A673 (cell line): ENCODE measurements at regions not wholly inside any gene's neighbourhood (a gene's known extent, or its start where the extent isn't known, plus 50 kb on each side); places are given as distances from the start of the nearest gene placed in this dataset.

Experiments used
- BruUV-seq: library from RNA; stranded (reverse); fragments of 400-500 nt; replicated peaks from 2 replicates; lab custom pipeline; 2021; lab: Mats Ljungman, UMichigan
- CTCF ChIA-PET: fragments of 300-600 bp; sonication (Branson Sonifier 250); formaldehyde crosslinking; loops from one replicate; lab custom pipeline; 2022; ENCODE audit warnings: antibody characterized with exemption; lab: Charles Lee
- POLR2A ChIA-PET: fragments of 300-600 bp; sonication (Branson Sonifier 250); formaldehyde crosslinking; loops from one replicate; lab custom pipeline; 2022; ENCODE audit warnings: antibody characterized with exemption; ENCODE audit not compliant: low non-redundant PET; lab: Charles Lee
- DNase-seq: peaks from one replicate; pipeline ENCODE4 v3.0.0-alpha.2; 2015; ENCODE audit warnings: low spot score
- H3K27ac ChIP-seq: fragments of 200-600 bp; sonication (generic); 2 replicates; pipeline ENCODE4 v1.5.1; 2016; ENCODE audit warnings: mixed run types, low read depth, mild to moderate bottlenecking, mixed read lengths, antibody characterized with exemption, low read length; ENCODE audit not compliant: poor library complexity, severe bottlenecking
- H3K27me3 ChIP-seq: fragments of 200-600 bp; sonication (generic); replicated peaks from 2 replicates; pipeline ENCODE4 v1.6.1; 2017; ENCODE audit warnings: mixed run types, low read depth, mild to moderate bottlenecking, mixed read lengths, antibody characterized with exemption, low read length; ENCODE audit not compliant: insufficient read depth, poor library complexity
- H3K36me3 ChIP-seq: fragments of 200-600 bp; sonication (generic); 2 replicates; pipeline ENCODE4 v1.6.1; 2016; ENCODE audit warnings: mixed run types, mild to moderate bottlenecking, mixed read lengths, antibody characterized with exemption, low read length; ENCODE audit not compliant: insufficient read depth, poor library complexity, severe bottlenecking
- H3K4me1 ChIP-seq: fragments of 200-600 bp; sonication (generic); 2 replicates; pipeline ENCODE4 v1.6.1; 2017; ENCODE audit warnings: mixed run types, mild to moderate bottlenecking, mixed read lengths, antibody characterized with exemption, low read length; ENCODE audit not compliant: insufficient read depth, poor library complexity, severe bottlenecking
- H3K4me3 ChIP-seq: fragments of 200-600 bp; sonication (generic); 2 replicates; pipeline ENCODE4 v1.5.1; 2016; ENCODE audit warnings: low read depth, mixed run types, mild to moderate bottlenecking, mixed read lengths, low read length; ENCODE audit not compliant: poor library complexity, severe bottlenecking
- H3K9me3 ChIP-seq: fragments of 200-600 bp; sonication (generic); 2 replicates; pipeline ENCODE4 v1.6.1; 2016; ENCODE audit warnings: mixed run types, low read depth, mild to moderate bottlenecking, mixed read lengths, antibody characterized with exemption, low read length; ENCODE audit not compliant: poor library complexity, severe bottlenecking
- EZH2 ChIP-seq: fragments of 200-600 bp; sonication (generic); IDR thresholded peaks from 2 replicates; pipeline ENCODE4 v1.6.1; 2017; ENCODE audit warnings: borderline replicate concordance, low read depth, mild to moderate bottlenecking, mixed read lengths, antibody characterized with exemption, low read length; ENCODE audit not compliant: poor library complexity, severe bottlenecking
- intact Hi-C: fragments of 100-400 bp; cut with micrococcal nuclease; formaldehyde crosslinking; loops from one replicate; pipeline ENCODE4 v1.10.0; 2022; ENCODE audit not compliant: unreplicated experiment
- TF ChIP-seq, protein P1 (sequence below): fragments of 300-800, 200-600 bp; sonication (generic); conservative IDR thresholded peaks from 2 replicates; pipeline ENCODE4 v1.5.1; 2017; ENCODE audit warnings: low read depth, mild to moderate bottlenecking, antibody characterized with exemption, low read length, moderate library complexity, mixed read lengths

DNA sequence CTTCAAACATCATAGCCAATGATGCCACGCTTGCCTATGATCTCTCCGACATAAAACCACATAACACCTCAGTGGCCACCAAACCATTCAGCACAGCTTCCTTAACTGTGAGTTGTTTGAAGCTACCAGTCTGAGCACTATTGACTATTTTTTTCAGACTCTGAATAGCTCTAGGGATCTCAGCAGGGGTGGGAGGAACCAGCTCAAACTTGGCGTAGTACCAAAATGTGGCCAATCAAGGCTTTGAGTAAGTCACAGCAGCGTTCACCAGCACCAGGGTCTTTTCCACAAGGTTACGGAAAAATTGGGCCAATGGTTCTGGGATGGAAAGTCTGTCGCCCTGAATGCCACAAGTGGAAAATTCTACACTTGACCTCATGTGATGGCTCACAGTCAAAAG is 70.6 kb downstream of the SMPDL3A start:
- intact Hi-C loops = loop anchor here (10.0 kb wide), 1 partner anchor 1935 kb away; no protein-coding TSS in a partner anchor
- peak; percentile 73 for DNase-seq
- ChIA-PET POLR2A (no interaction called here), CTCF (interaction anchor here (1.3 kb wide), 1 partner anchor 10 kb away, joined by 6 read pairs; no protein-coding TSS in a partner anchor)
- Histone ChIP-seq H3K4me1 (peaks cover 8% of the 10 kb centered on the region), H3K9me3 (no peaks in the 10 kb centered on the region), H3K4me3 (no peak overlapping the region), H3K27ac (no peak overlapping the region), H3K27me3 (no peaks in the 10 kb centered on the region), H3K36me3 (no peaks in the 10 kb centered on the region)
- TF ChIP-seq, protein P1, sequence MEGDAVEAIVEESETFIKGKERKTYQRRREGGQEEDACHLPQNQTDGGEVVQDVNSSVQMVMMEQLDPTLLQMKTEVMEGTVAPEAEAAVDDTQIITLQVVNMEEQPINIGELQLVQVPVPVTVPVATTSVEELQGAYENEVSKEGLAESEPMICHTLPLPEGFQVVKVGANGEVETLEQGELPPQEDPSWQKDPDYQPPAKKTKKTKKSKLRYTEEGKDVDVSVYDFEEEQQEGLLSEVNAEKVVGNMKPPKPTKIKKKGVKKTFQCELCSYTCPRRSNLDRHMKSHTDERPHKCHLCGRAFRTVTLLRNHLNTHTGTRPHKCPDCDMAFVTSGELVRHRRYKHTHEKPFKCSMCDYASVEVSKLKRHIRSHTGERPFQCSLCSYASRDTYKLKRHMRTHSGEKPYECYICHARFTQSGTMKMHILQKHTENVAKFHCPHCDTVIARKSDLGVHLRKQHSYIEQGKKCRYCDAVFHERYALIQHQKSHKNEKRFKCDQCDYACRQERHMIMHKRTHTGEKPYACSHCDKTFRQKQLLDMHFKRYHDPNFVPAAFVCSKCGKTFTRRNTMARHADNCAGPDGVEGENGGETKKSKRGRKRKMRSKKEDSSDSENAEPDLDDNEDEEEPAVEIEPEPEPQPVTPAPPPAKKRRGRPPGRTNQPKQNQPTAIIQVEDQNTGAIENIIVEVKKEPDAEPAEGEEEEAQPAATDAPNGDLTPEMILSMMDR = no peak
- TF ChIP-seq EZH2 = no peak
- BruUV-seq = no TSS peak

DNA sequence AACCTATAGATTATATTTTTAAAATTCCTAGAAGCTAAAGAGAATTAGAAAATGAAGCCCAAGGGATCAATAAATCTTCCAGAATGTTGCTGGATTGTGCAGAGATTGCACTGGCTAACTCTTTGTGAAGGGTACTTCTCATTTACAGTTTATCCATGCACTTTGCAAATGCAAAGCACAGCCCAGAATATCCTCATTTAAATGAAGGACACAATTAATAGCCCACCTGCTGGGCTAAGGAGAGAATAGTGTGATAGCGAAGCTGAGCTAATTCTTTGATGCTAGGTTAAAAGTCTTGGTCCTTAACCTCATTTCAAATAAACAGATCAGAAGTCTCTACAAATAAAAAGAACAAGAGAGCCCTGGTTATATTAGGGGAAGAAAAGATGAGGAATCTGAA is 72.5 kb downstream of the SMPDL3A start:
- H3K9me3 ChIP-seq = no peaks in the 10 kb centered on the region
- H3K4me1 ChIP-seq = peaks cover 8% of the 10 kb centered on the region
- ChIA-PET CTCF (interaction anchor here (0.5 kb wide), 1 partner anchor 161 kb away, joined by 3 read pairs; no protein-coding TSS in a partner anchor), POLR2A (no interaction called here)
- no peak overlapping the region for H3K27ac ChIP-seq
- H3K4me3 ChIP-seq = no peak overlapping the region
- no peaks in the 10 kb centered on the region for H3K36me3 ChIP-seq
- H3K27me3 ChIP-seq = no peaks in the 10 kb centered on the region
- no TSS peak for BruUV-seq
- intact Hi-C loops = loop anchor here (10.0 kb wide), 1 partner anchor 1933 kb away; no protein-coding TSS in a partner anchor
- TF ChIP-seq, protein P1 = no peak
- no peak for TF ChIP-seq EZH2
- DNase-seq = no peak

DNA sequence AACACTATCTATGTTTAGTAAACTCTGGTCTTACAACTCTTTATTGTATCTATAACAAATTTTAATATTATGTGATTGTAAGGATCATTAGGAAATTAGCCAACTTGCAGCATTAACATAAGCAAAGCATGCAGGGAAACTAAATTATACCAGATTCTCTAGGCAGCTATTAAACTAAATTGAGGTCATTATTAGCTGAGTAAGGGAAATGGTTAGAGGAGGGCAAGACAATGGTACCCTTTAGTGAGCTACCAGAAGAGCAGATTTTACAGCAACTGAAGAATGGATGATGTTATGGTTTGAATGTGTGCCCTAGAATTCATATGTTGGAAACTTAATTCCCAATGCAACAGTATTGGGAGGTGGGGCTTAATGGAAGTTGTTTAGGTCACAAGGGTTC is 79.1 kb downstream of the SMPDL3A start:
- CTCF ChIA-PET = interaction anchor here (2.1 kb wide), 1 partner anchor 512 kb away, joined by 28 read pairs; no protein-coding TSS in a partner anchor
- Histone ChIP-seq H3K4me3 (no peak overlapping the region), H3K4me1 (peaks cover 40% of the 10 kb centered on the region), H3K27me3 (no peaks in the 10 kb centered on the region), H3K36me3 (no peaks in the 10 kb centered on the region), H3K27ac (no peak overlapping the region), H3K9me3 (no peaks in the 10 kb centered on the region)
- intact Hi-C loops = loop anchor here (10.0 kb wide), 1 partner anchor 1927 kb away; no protein-coding TSS in a partner anchor
- DNase-seq = no peak
- no TSS peak for BruUV-seq
- POLR2A ChIA-PET = no interaction called here
- no peak for TF ChIP-seq EZH2
- TF ChIP-seq, protein P1 = no peak
